Heart left ventricle (tissue), 16 donors: ENCODE measurements at regions not wholly inside any gene's neighbourhood (a gene's known extent, or its start where the extent isn't known, plus 50 kb on each side); places are given as distances from the start of the nearest gene placed in this dataset.

Experiments
- ATAC-seq, 4 donors: fragments of 200-7000 bp; cut with Tn5 transposase; one replicate each; pipeline ENCODE4 v1.9.1; 2020 to 2022; ENCODE audit warnings: moderate library complexity in 4 of 4, mild to moderate bottlenecking in 3 of 4, moderate number of reproducible peaks in 1 of 4
- DNase-seq, 5 donors: peaks; one replicate each; pipeline ENCODE4 v3.0.0-alpha.2; 2020
- H3K27ac ChIP-seq, 12 donors: fragments of 200-600 bp; sonication (generic) in 4 of 12; one replicate each; pipeline versions ENCODE4 v1.5.0 to v1.8.0; 2016 to 2022; ENCODE audit warnings: mild to moderate bottlenecking in 2 of 12
- H3K27me3 ChIP-seq, 9 donors: fragments of 200-600 bp; sonication (generic) in 2 of 9; one replicate each; pipeline versions ENCODE4 v1.5.1 to v1.8.0; 2016 to 2022; ENCODE audit warnings: mild to moderate bottlenecking in 3 of 9
- H3K36me3 ChIP-seq, 9 donors: fragments of 200-600 bp; sonication (generic) in 2 of 9; one replicate each; pipeline versions ENCODE4 v1.5.0 to v1.8.0; 2018 to 2022; ENCODE audit warnings: mild to moderate bottlenecking in 2 of 9
- H3K4me1 ChIP-seq, 12 donors: fragments of 200-600 bp; sonication (generic) in 4 of 12; one replicate each; pipeline versions ENCODE4 v1.5.0 to v1.8.0; 2016 to 2022; ENCODE audit warnings: mild to moderate bottlenecking in 3 of 12
- H3K4me3 ChIP-seq, 12 donors: fragments of 200-600 bp; sonication (generic) in 4 of 12; one replicate each; pipeline versions ENCODE4 v1.5.0 to v1.8.0; 2017 to 2022; ENCODE audit warnings: mild to moderate bottlenecking in 9 of 12, moderate library complexity in 4 of 12
- H3K9me3 ChIP-seq, 12 donors: fragments of 200-600 bp; sonication (generic) in 4 of 12; one replicate each; pipeline versions ENCODE4 v1.5.0 to v1.8.0; 2016 to 2022; ENCODE audit warnings: mild to moderate bottlenecking in 1 of 12
- POLR2A ChIP-seq, 2 donors: fragments of 450-650 bp; IDR thresholded peaks; one replicate each; pipeline ENCODE4 v1.6.1; 2017; ENCODE audit warnings: antibody characterized with exemption in 2 of 2, mild to moderate bottlenecking in 2 of 2, moderate library complexity in 2 of 2
- whole genome bisulfite sequencing, 4 donors: extraction: QIAGEN DNeasy Blood & Tissue Kit in 2 of 4; methylation state at CpG; one replicate each; pipeline versions ENCODE4 v1.1.5 to v1.1.7; 2013 to 2018; 5-methylcytosine and 5-hydroxymethylcytosine counted together
- intact Hi-C, 10 donors: fragments of 100-400 bp; cut with DNase I; formaldehyde crosslinking; loops; one replicate each; pipeline versions ENCODE4 v1.11.1 to v1.14.2; 2022
- TF ChIP-seq, protein P1 (sequence below), 12 donors: fragments of 200-600 bp; sonication (generic) in 4 of 12; IDR thresholded peaks; one replicate each; pipeline versions ENCODE4 v1.5.0 to v1.8.0; 2018 to 2022; ENCODE audit warnings: antibody characterized with exemption in 12 of 12, mild to moderate bottlenecking in 5 of 12
- donor health status: ischemic (EF 13 %, LVEDD 7.1; RV severe dilation, severe dysfunction).
- donor health status: healthy with polysubstance abuse.
- donor health status: DM: no; HTN: yes; CAD: no.
- donor health status: DM: no; HTN: no; CAD: no.
- donor health status: ischemic (EF 25% LVEDD 6.9; RV normal size, moderate dysfunction).
- donor health status: ischemic (EF 25% LVEDD 5.7; RV mildly dilated, moderate dysfunction).
- donor health status: healthy.
- donor health status: DM: yes; HTN: yes; CAD: no.
- donor health status: ischemic (EF 35%, LVEDD 5.7; RV mildly dilated, moderate dysfunction).
- donor health status: nonischemic (EF 11% LVEDD 7.7; RV severe dilation, severe dysfunction).
- donor health status: DM: yes; HTN: yes; CAD: no.
- donor health status: PGD.
- donor health status: ischemic (EF 29% LVEDD 5.4; RV normal size, mild dysfunction).
- donor health status: nonischemic (EF 23%, LVEDD 6.1; RV moderate dilation, normal function).

DNA sequence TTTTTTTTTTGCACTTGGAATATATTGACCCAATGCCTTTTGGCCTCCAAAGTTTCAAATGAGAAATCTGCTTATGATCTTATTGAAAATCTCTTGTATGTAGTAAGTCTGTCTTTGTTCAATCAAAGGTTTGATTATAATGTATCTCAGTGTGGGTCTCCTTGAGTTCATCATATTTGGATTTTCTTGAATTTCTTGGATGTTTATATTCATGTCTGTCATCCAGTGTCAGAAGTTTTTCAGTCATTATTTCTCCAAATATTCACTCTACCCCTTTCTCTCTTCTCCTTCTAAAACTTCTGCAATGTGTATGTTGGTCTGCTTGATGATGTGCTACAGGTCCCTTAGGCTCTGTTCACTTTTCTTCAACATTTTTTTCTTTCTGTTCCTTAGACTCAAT is 95.9 kb upstream of the PTPRK start:
- Histone ChIP-seq H3K27ac (no peak overlapping the region), H3K9me3 (peaks cover 0 to 14% (median 0%) of the 10 kb centered on the region in 12 donors), H3K36me3 (no peaks in the 10 kb centered on the region), H3K27me3 (no peaks in the 10 kb centered on the region), H3K4me1 (no peaks in the 10 kb centered on the region), H3K4me3 (no peak overlapping the region)
- TF ChIP-seq, protein P1, sequence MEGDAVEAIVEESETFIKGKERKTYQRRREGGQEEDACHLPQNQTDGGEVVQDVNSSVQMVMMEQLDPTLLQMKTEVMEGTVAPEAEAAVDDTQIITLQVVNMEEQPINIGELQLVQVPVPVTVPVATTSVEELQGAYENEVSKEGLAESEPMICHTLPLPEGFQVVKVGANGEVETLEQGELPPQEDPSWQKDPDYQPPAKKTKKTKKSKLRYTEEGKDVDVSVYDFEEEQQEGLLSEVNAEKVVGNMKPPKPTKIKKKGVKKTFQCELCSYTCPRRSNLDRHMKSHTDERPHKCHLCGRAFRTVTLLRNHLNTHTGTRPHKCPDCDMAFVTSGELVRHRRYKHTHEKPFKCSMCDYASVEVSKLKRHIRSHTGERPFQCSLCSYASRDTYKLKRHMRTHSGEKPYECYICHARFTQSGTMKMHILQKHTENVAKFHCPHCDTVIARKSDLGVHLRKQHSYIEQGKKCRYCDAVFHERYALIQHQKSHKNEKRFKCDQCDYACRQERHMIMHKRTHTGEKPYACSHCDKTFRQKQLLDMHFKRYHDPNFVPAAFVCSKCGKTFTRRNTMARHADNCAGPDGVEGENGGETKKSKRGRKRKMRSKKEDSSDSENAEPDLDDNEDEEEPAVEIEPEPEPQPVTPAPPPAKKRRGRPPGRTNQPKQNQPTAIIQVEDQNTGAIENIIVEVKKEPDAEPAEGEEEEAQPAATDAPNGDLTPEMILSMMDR (IDR thresholded peaks at IDR 0.05), result no peak
- no peak for TF ChIP-seq POLR2A (IDR thresholded peaks at IDR 0.05)
- intact Hi-C loops, result no loop called here
- no peak for DNase-seq
- ATAC-seq, result no peak

DNA sequence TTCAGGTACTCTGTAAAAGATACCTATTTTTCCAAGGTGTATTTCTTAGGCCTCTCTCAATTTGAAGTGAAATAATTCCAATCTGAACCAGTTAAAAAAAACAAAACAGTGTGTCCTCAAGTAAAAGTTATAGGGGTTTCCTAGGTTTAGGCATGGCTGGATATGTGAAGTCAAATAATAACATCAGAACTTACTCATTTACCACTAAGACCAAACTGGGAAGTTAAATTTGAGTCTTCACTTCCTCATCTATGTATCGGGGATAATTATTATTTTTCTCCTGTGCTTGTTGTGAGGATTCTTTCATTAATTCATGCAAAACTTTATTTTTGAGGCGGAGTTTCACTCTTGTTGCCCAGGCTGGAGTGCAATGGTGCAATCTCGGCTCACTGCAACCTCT is 86.2 kb upstream of the PTPRK start:
- ATAC-seq (no peak), DNase-seq (no peak)
- peaks cover 0 to 2% (median 0%) of the 10 kb centered on the region in 12 donors for H3K4me1 ChIP-seq
- no peaks in the 10 kb centered on the region for H3K27me3 ChIP-seq
- TF ChIP-seq, protein P1 (IDR thresholded peaks at IDR 0.05), result no peak
- TF ChIP-seq POLR2A (IDR thresholded peaks at IDR 0.05), result no peak
- 87 to 95% (median 89%) methylated on average over 3 of the region's 3 CpGs for WGBS, 4 donors
- intact Hi-C loops, result no loop called here
- H3K27ac ChIP-seq, result no peak overlapping the region
- no peaks in the 10 kb centered on the region for H3K36me3 ChIP-seq
- H3K9me3 ChIP-seq, result no peaks in the 10 kb centered on the region
- no peak overlapping the region for H3K4me3 ChIP-seq

DNA sequence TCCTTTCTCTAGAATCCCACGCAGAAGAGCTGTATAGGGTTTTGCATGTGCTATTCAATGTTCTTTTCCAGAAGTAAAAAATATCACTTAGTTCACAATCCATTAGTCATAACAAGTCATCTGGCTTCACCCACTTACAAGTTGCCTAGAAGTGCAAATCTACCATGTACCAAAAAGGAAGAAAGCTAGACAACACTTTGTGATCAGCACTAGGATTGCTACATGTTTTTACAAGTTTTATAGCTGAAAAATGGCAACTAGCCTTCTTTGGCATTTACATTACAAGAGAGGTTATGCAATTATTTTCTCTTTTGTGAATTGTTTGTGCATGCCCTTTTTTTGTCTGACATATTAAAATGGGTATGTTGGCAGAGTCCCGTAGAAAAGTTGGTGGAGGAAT is 85.6 kb upstream of the PTPRK start:
- 83 to 84% (median 84%) methylated on average over 2 of the region's 2 CpGs for WGBS, 4 donors
- Histone ChIP-seq H3K27ac (no peak overlapping the region), H3K9me3 (no peaks in the 10 kb centered on the region), H3K36me3 (no peaks in the 10 kb centered on the region), H3K4me1 (peaks cover 0 to 6% (median 0%) of the 10 kb centered on the region in 12 donors), H3K4me3 (no peak overlapping the region), H3K27me3 (no peaks in the 10 kb centered on the region)
- TF ChIP-seq, protein P1 (IDR thresholded peaks at IDR 0.05), result no peak
- no peak for TF ChIP-seq POLR2A (IDR thresholded peaks at IDR 0.05)
- DNase-seq (no peak), ATAC-seq (no peak)
- intact Hi-C loops, result no loop called here

DNA sequence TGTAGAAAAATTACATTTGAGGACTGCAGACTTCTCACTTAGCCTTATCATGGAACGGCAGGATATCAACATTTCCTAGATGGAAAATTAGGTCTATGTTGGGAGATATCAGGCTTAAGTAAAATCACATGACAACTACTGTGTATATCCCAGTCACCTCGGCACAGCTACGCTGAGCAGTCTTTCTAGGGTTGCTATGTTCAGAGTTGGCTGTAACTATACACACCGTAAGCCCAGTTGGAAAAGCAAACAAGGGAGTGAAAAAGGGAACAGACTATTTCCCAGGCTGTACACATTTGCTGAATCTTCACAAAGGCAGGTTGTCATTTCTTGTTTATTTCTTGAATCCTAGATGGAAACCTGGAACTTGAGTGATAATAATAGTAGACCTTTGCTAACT is 80.7 kb upstream of the PTPRK start:
- intact Hi-C loops, result loop anchor here in 1 of 10 donors (5.0 kb wide), 1 partner anchor 46 kb away; no protein-coding TSS in a partner anchor
- Histone ChIP-seq H3K4me3 (no peak overlapping the region), H3K27ac (no peak overlapping the region), H3K36me3 (no peaks in the 10 kb centered on the region), H3K4me1 (peaks cover 0 to 29% (median 10%) of the 10 kb centered on the region in 12 donors), H3K27me3 (no peaks in the 10 kb centered on the region), H3K9me3 (no peaks in the 10 kb centered on the region)
- no peak for TF ChIP-seq POLR2A (IDR thresholded peaks at IDR 0.05)
- DNase-seq (peak in 2 of 5 donors; percentile 22 to 29), ATAC-seq (peak; percentile 77 to 91 (median 88))
- WGBS, 4 donors, result 14 to 24% (median 17%) methylated on average over 4 of the region's 4 CpGs

DNA sequence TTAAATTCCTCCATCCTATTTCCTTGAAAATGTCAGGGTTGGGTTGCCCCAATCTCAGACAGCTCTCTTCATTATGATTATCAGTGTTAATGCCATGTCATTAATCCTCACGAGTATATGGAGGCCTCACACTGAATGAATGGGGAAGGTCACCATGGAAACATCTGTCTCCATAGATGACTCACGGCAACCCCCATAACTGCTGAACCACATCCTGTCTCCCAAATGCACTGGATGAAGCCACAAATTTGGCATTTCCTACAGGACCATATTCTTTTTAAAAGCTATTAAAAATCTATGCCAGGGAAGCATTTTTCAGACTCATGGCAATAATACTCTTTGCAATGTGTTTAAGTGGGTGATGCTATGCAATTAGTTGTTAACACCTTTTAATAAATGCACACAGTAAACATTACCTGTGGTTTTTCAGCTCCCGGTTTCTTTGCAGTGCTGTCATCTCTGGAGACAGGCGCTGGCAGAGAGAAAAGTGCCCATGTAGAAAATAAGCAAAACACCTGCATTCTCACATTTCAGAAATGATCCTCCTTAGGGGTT is 80.1 kb upstream of the PTPRK start:
- Histone ChIP-seq H3K27ac (peak overlapping the region in 2 of 12 donors; percentile 12 to 17), H3K36me3 (no peaks in the 10 kb centered on the region), H3K27me3 (no peaks in the 10 kb centered on the region), H3K4me1 (peaks cover 0 to 32% (median 12%) of the 10 kb centered on the region in 12 donors), H3K4me3 (no peak overlapping the region), H3K9me3 (no peaks in the 10 kb centered on the region)
- WGBS, 4 donors, result 30 to 43% (median 35%) methylated on average over 4 of the region's 4 CpGs
- ATAC-seq, result peak in 3 of 4 donors; percentile 44 to 66 (median 56)
- TF ChIP-seq, protein P1 (IDR thresholded peaks at IDR 0.05), result no peak
- TF ChIP-seq POLR2A (IDR thresholded peaks at IDR 0.05), result no peak
- peak in 1 of 5 donors; percentile 10 for DNase-seq
- intact Hi-C loops, result loop anchor here in 1 of 10 donors (5.0 kb wide), 1 partner anchor 47 kb away; no protein-coding TSS in a partner anchor
